Kidney (tissue), 13 donors: ENCODE measurements at regions not wholly inside any gene's neighbourhood (a gene's known extent, or its start where the extent isn't known, plus 50 kb on each side); places are given as distances from the start of the nearest gene placed in this dataset.

Experiments
- DNase-seq, 5 donors: peaks; one replicate each; pipeline ENCODE4 v3.0.0-alpha.2; 2013 to 2020
- FAIRE-seq: peaks from 2 replicates; lab custom pipeline; 2012; peaks lifted over from hg19 to GRCh38; lab: Jason Lieb, UNC
- H3K27ac ChIP-seq, 2 donors: one replicate each; pipeline ENCODE4 v1.7.0; 2013; ENCODE audit warnings: low read depth in 2 of 2, low read length in 2 of 2, inconsistent platforms in 1 of 2
- H3K27me3 ChIP-seq: one replicate; pipeline ENCODE4 v1.7.1; 2013; ENCODE audit warnings: low read length, inconsistent platforms; ENCODE audit not compliant: control insufficient read depth, insufficient read depth
- H3K36me3 ChIP-seq, 3 donors: one replicate each; pipeline versions ENCODE4 v1.7.0 to v1.7.1; 2013; ENCODE audit warnings: low read length in 3 of 3, control low read depth in 1 of 3, inconsistent platforms in 1 of 3; ENCODE audit not compliant: insufficient read depth in 3 of 3, control insufficient read depth in 2 of 3
- H3K4me1 ChIP-seq, 3 donors: one replicate each; pipeline versions ENCODE4 v1.7.0 to v1.7.1; 2013; ENCODE audit warnings: low read length in 3 of 3, inconsistent platforms in 1 of 3, low read depth in 1 of 3; ENCODE audit not compliant: control insufficient read depth in 2 of 3, insufficient read depth in 2 of 3
- H3K4me3 ChIP-seq, 3 donors: one replicate each; pipeline versions ENCODE4 v1.7.0 to v1.8.1; 2013; ENCODE audit warnings: low read length in 3 of 3, control low read depth in 1 of 3, inconsistent platforms in 1 of 3
- H3K9ac ChIP-seq, 3 donors: one replicate each; pipeline versions ENCODE4 v1.7.0 to v1.7.1; 2013; ENCODE audit warnings: low read length in 3 of 3, control low read depth in 1 of 3, inconsistent platforms in 1 of 3
- H3K9me3 ChIP-seq, 3 donors: one replicate each; pipeline versions ENCODE4 v1.7.0 to v1.7.1; 2013; ENCODE audit warnings: low read length in 3 of 3, control low read depth in 1 of 3, inconsistent platforms in 1 of 3; ENCODE audit not compliant: control insufficient read depth in 2 of 3, insufficient read depth in 1 of 3
- intact Hi-C: fragments of 100-400 bp; cut with DNase I; formaldehyde crosslinking; loops from one replicate; pipeline ENCODE4 v1.11.1; 2022
- TF ChIP-seq, protein P1 (sequence below): IDR thresholded peaks from 3 replicates; pipeline ENCODE4 v1.5.1; 2012; ENCODE audit warnings: mild to moderate bottlenecking, moderate library complexity, borderline replicate concordance; ENCODE audit not compliant: insufficient read depth; ENCODE audit errors: extremely low read depth
- donor health status: control.
- donor health status: control.
- donor health status: control.
- donor health status: control.
- donor health status: control.
- donor health status: DM: yes; HTN: yes; CAD: no.
- donor health status: Normal renal cell carcinoma (clear cell type).

DNA sequence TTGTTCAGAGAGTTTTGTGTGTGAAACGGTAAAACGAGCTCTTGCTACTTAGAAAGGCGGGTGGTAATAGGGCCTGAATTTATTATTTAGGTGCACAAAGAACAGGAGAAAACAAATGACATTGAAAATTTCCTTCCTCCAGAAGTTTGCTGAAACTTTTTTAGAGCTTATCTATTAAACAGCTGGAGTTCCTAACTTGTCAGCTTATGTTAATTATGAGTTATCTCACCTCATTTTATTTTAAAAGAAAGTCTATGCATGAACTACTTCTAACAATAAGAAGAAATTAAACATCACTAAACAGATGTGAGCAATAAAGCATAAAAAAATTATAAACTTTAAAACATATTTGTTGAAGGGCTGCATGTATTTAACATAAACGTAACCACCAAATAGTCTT lies 373.9 kb upstream of the ANO3 start:
- Histone ChIP-seq H3K4me3 (no peak overlapping the region), H3K27me3 (no peaks in the 10 kb centered on the region), H3K4me1 (peaks cover 0 to 4% (median 0%) of the 10 kb centered on the region in 3 donors), H3K27ac (no peak overlapping the region), H3K9ac (no peak overlapping the region), H3K36me3 (no peaks in the 10 kb centered on the region), H3K9me3 (no peaks in the 10 kb centered on the region)
- TF ChIP-seq, protein P1, sequence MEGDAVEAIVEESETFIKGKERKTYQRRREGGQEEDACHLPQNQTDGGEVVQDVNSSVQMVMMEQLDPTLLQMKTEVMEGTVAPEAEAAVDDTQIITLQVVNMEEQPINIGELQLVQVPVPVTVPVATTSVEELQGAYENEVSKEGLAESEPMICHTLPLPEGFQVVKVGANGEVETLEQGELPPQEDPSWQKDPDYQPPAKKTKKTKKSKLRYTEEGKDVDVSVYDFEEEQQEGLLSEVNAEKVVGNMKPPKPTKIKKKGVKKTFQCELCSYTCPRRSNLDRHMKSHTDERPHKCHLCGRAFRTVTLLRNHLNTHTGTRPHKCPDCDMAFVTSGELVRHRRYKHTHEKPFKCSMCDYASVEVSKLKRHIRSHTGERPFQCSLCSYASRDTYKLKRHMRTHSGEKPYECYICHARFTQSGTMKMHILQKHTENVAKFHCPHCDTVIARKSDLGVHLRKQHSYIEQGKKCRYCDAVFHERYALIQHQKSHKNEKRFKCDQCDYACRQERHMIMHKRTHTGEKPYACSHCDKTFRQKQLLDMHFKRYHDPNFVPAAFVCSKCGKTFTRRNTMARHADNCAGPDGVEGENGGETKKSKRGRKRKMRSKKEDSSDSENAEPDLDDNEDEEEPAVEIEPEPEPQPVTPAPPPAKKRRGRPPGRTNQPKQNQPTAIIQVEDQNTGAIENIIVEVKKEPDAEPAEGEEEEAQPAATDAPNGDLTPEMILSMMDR = no peak
- intact Hi-C loops = no loop called here
- FAIRE-seq = no peak
- no peak for DNase-seq

DNA sequence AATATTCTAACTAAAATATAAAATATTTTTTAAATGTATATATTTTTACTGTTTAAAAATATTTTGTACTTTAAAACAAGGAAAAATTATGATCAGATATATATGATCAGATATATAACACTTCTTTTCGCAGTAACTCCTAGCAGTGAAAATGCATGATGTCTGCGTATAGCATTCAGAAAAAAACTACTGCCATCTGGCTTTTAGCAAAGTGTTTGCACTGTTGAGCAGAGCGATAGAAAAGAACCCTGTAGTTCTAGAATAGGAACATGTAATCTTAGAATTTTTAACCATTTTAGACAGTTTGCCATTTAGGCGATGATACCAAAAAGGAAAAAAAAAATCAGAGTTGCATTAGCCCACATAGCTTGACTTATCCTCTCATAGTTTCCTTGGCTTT lies 370.4 kb upstream of the ANO3 start:
- TF ChIP-seq, protein P1 = no peak
- peak; percentile 73 for FAIRE-seq
- no peaks in the 10 kb centered on the region for H3K36me3 ChIP-seq
- no peaks in the 10 kb centered on the region for H3K4me1 ChIP-seq
- H3K9ac ChIP-seq = no peak overlapping the region
- DNase-seq = peak in 1 of 5 donors; percentile 32
- H3K27ac ChIP-seq = no peak overlapping the region
- no peaks in the 10 kb centered on the region for H3K27me3 ChIP-seq
- no peak overlapping the region for H3K4me3 ChIP-seq
- no peaks in the 10 kb centered on the region for H3K9me3 ChIP-seq
- intact Hi-C loops = no loop called here

DNA sequence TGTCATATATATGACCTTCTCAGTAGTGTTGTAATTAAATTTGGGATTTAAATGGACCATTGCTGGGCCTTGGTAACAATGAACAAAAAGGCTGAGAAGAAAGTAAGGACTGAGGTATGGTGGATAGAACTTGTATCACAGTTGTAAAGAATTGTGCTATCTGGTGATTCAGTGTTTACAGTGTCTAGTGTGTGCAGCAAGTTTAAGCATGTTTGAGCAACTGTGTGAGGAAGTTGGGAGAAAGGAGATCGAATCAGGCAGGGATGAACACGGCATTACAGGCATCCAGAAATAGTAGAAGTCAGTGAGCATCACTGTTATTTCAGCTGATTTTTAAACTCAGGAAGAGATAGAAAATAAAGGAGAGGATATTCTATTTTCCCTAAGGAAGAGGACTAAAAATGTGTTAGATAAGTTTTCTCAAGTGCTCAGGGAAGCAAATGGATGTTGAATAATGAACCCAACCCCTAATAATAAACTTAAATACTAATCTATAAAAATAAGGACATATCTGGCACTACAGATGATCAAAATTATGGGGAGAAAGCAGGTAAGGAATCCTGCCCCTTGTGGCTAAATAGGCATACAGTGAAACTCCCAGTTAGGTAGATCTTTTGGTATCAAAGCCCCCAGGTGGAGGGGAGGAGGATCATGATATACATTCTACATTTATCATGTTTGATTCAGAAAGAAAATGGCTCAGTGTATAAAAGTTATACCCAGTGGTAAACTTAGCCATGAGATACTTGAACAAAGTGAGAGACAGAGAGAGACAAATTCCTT lies 361.0 kb upstream of the ANO3 start:
- Histone ChIP-seq H3K4me1 (no peaks in the 10 kb centered on the region), H3K9ac (no peak overlapping the region), H3K4me3 (no peak overlapping the region), H3K9me3 (no peaks in the 10 kb centered on the region), H3K27me3 (no peaks in the 10 kb centered on the region), H3K27ac (no peak overlapping the region), H3K36me3 (no peaks in the 10 kb centered on the region)
- DNase-seq (no peak), FAIRE-seq (no peak)
- intact Hi-C loops = no loop called here
- TF ChIP-seq, protein P1 = no peak
